SK-N-SH (cell line): ENCODE measurements at regions not wholly inside any gene's neighbourhood (a gene's known extent, or its start where the extent isn't known, plus 50 kb on each side); places are given as distances from the start of the nearest gene placed in this dataset.

Experiments
- CTCF ChIP-seq: fragments of 200-600 bp; sonication (generic); IDR thresholded peaks from 2 replicates; pipeline ENCODE4 v1.6.1; 2017; ENCODE audit warnings: antibody characterized with exemption, mild to moderate bottlenecking, moderate library complexity
- MAX ChIP-seq: IDR thresholded peaks from 2 replicates; pipeline ENCODE4 v1.4.0; 2012; ENCODE audit warnings: low read depth

- no peak for TF ChIP-seq CTCF
- TF ChIP-seq MAX: no peak
These were observed 270.6 kb downstream of the TTC8 start for GRCh38 chr14:89095036-89095435.
